ENCODE measurements at regions not wholly inside any gene's neighbourhood (a gene's known extent, or its start where the extent isn't known, plus 50 kb on each side); places are given as distances from the start of the nearest gene placed in this dataset.
"Not testable (repeated sequence)": the region's sequence is repeated elsewhere in the genome, so short reads cannot be mapped to it uniquely, and the experiment has no call there.

GRCh38 chr9:29616844-29617243 is 2043.6 kb upstream of the C9orf72 start:
- no peak overlapping the region for H3K4me3 ChIP-seq (ENCODE audit: low read depth, low read length)
- no peak for TF ChIP-seq CTCF (IDR thresholded peaks at IDR 0.05; ENCODE audit: borderline replicate concordance, insufficient read depth, low read depth, low read length)

GRCh38 chr9:29625292-29625731 is 2052.0 kb upstream of the C9orf72 start:
- no peak for TF ChIP-seq CTCF (IDR thresholded peaks at IDR 0.05; ENCODE audit: borderline replicate concordance, insufficient read depth, low read depth, low read length)
- H3K4me3 ChIP-seq (ENCODE audit: low read depth, low read length), result no peak overlapping the region

GRCh38 chr9:29625931-29626330 is 2052.7 kb upstream of the C9orf72 start:
- TF ChIP-seq CTCF (IDR thresholded peaks at IDR 0.05; ENCODE audit: borderline replicate concordance, insufficient read depth, low read depth, low read length), result no peak
- no peak overlapping the region for H3K4me3 ChIP-seq (ENCODE audit: low read depth, low read length)

GRCh38 chr9:29628856-29629255 is 2055.6 kb upstream of the C9orf72 start:
- H3K4me3 ChIP-seq (ENCODE audit: low read depth, low read length), result not testable (repeated sequence)

- no peak for TF ChIP-seq CTCF (IDR thresholded peaks at IDR 0.05; ENCODE audit: borderline replicate concordance, insufficient read depth, low read depth, low read length)
- H3K4me3 ChIP-seq (ENCODE audit: low read depth, low read length), result no peak overlapping the region
Observed at GRCh38 chr9:29637471-29638237, 2064.4 kb upstream of the C9orf72 start.

GRCh38 chr9:29640507-29640906 is 2067.2 kb upstream of the C9orf72 start:
- H3K4me3 ChIP-seq (ENCODE audit: low read depth, low read length), result no peak overlapping the region
- no peak for TF ChIP-seq CTCF (IDR thresholded peaks at IDR 0.05; ENCODE audit: borderline replicate concordance, insufficient read depth, low read depth, low read length)

GRCh38 chr9:29644514-29644913 is 2071.2 kb upstream of the C9orf72 start:
- no peak for TF ChIP-seq CTCF (IDR thresholded peaks at IDR 0.05; ENCODE audit: borderline replicate concordance, insufficient read depth, low read depth, low read length)
- H3K4me3 ChIP-seq (ENCODE audit: low read depth, low read length), result no peak overlapping the region

Data from GM12875 (cell line).